Esophagus mucosa (tissue), 1 donor: ENCODE measurements at regions not wholly inside any gene's neighbourhood (a gene's known extent, or its start where the extent isn't known, plus 50 kb on each side); places are given as distances from the start of the nearest gene placed in this dataset.

ENCODE experiments used
- ATAC-seq: fragments of 200-7000 bp; cut with Tn5 transposase; one replicate; pipeline ENCODE4 v1.9.1; 2020
- donor health status: DM: yes; HTN: yes; CAD: no.

GRCh38 chr4:23015821-23016220 is 323.1 kb downstream of the GBA3 start:
- no peak for ATAC-seq

GRCh38 chr4:23009093-23009492 is 316.4 kb downstream of the GBA3 start:
- ATAC-seq = no peak

GRCh38 chr4:23006756-23007155 is 314.0 kb downstream of the GBA3 start:
- ATAC-seq = no peak

GRCh38 chr4:23005691-23006090 is 313.0 kb downstream of the GBA3 start:
- no peak for ATAC-seq

GRCh38 chr4:23001478-23001877 is 308.7 kb downstream of the GBA3 start:
- ATAC-seq = no peak

- ATAC-seq = no peak
Observed at GRCh38 chr4:22999419-22999818, 306.7 kb downstream of the GBA3 start.

GRCh38 chr4:22997358-22998224 is 304.9 kb downstream of the GBA3 start:
- ATAC-seq = no peak

GRCh38 chr4:22991576-22991975 is 298.8 kb downstream of the GBA3 start:
- no peak for ATAC-seq

GRCh38 chr4:22988526-22988925 is 295.8 kb downstream of the GBA3 start:
- ATAC-seq = no peak

GRCh38 chr4:22987870-22988269 is 295.1 kb downstream of the GBA3 start:
- ATAC-seq = no peak

GRCh38 chr4:22986881-22987280 is 294.1 kb downstream of the GBA3 start:
- no peak for ATAC-seq

- ATAC-seq = no peak
Observed at GRCh38 chr4:22986262-22986661, 293.5 kb downstream of the GBA3 start.

- no peak for ATAC-seq
Observed at GRCh38 chr4:22984390-22984789, 291.7 kb downstream of the GBA3 start.

GRCh38 chr4:22978656-22979055 is 285.9 kb downstream of the GBA3 start:
- no peak for ATAC-seq

- ATAC-seq = no peak
Observed at GRCh38 chr4:22970665-22971064, 277.9 kb downstream of the GBA3 start.

GRCh38 chr4:22969287-22969896 is 276.7 kb downstream of the GBA3 start:
- no peak for ATAC-seq

GRCh38 chr4:22962295-22962694 is 269.6 kb downstream of the GBA3 start:
- no peak for ATAC-seq

- ATAC-seq = no peak
Observed at GRCh38 chr4:22959483-22959882, 266.7 kb downstream of the GBA3 start.

- ATAC-seq = no peak
Observed at GRCh38 chr4:22957774-22958309, 265.1 kb downstream of the GBA3 start.

GRCh38 chr4:22949161-22949855 is 256.6 kb downstream of the GBA3 start:
- ATAC-seq = no peak

- no peak for ATAC-seq
Observed at GRCh38 chr4:22947851-22948250, 255.1 kb downstream of the GBA3 start.

- ATAC-seq = no peak
Observed at GRCh38 chr4:22942920-22943559, 250.3 kb downstream of the GBA3 start.
